Chondrocyte (in vitro differentiated cells): ENCODE measurements at regions not wholly inside any gene's neighbourhood (a gene's known extent, or its start where the extent isn't known, plus 50 kb on each side); places are given as distances from the start of the nearest gene placed in this dataset.

Experiments
- DNase-seq: peaks from one replicate; pipeline ENCODE4 v3.0.0; 2021; ENCODE audit warnings: mixed read lengths, low spot score
- H3K27ac Mint-ChIP-seq: one replicate; pipeline ENCODE4 v1.8.0; 2021; ENCODE audit warnings: mild to moderate bottlenecking, moderate library complexity, mixed read lengths; ENCODE audit not compliant: unreplicated experiment
- H3K27me3 Mint-ChIP-seq: 2 replicates; pipeline ENCODE4 v1.8.0; 2021; ENCODE audit warnings: low read depth, mixed read lengths
- H3K36me3 Mint-ChIP-seq: 2 replicates; pipeline ENCODE4 v1.8.0; 2021; ENCODE audit warnings: low read depth, mixed read lengths
- H3K4me1 Mint-ChIP-seq: 2 replicates; pipeline ENCODE4 v1.8.0; 2021; ENCODE audit warnings: low read depth, mild to moderate bottlenecking, mixed read lengths
- H3K4me3 Mint-ChIP-seq: one replicate; pipeline ENCODE4 v1.8.0; 2021; ENCODE audit warnings: mild to moderate bottlenecking, moderate library complexity, mixed read lengths; ENCODE audit not compliant: unreplicated experiment
- H3K9me3 Mint-ChIP-seq: 2 replicates; pipeline ENCODE4 v1.8.0; 2021; ENCODE audit warnings: low read depth, mixed read lengths
- TF ChIP-seq, protein P1 (sequence below): fragments of 200-600 bp; sonication (generic); IDR thresholded peaks from 2 replicates; pipeline ENCODE4 v1.5.0; 2021; ENCODE audit warnings: antibody characterized with exemption, mild to moderate bottlenecking, moderate library complexity

DNA sequence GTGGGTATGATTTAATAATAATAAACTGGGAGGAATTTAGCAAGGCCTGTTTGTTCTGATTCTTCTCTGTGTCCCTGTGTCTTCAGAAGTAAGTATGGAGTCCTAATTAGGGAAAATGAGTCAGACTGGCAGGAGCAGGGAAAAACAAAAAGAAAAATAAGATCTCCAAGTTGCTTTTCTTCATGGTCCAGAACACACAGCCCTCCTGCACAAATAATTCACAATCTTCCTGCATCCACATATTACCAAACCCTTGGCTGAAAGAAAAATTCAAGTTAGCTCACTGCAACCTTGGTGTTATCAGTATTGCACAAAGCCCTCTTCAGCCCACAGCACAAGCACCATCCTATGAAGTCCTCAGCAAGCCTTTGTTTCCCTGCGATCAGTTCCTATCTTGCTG is 142.0 kb upstream of the LAMA2 start:
- TF ChIP-seq, protein P1, sequence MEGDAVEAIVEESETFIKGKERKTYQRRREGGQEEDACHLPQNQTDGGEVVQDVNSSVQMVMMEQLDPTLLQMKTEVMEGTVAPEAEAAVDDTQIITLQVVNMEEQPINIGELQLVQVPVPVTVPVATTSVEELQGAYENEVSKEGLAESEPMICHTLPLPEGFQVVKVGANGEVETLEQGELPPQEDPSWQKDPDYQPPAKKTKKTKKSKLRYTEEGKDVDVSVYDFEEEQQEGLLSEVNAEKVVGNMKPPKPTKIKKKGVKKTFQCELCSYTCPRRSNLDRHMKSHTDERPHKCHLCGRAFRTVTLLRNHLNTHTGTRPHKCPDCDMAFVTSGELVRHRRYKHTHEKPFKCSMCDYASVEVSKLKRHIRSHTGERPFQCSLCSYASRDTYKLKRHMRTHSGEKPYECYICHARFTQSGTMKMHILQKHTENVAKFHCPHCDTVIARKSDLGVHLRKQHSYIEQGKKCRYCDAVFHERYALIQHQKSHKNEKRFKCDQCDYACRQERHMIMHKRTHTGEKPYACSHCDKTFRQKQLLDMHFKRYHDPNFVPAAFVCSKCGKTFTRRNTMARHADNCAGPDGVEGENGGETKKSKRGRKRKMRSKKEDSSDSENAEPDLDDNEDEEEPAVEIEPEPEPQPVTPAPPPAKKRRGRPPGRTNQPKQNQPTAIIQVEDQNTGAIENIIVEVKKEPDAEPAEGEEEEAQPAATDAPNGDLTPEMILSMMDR, result no peak
- no peaks in the 10 kb centered on the region for H3K4me1 Mint-ChIP-seq
- H3K27ac Mint-ChIP-seq, result no peak overlapping the region
- no peaks in the 10 kb centered on the region for H3K36me3 Mint-ChIP-seq
- H3K4me3 Mint-ChIP-seq, result no peak overlapping the region
- peaks cover 12% of the 10 kb centered on the region for H3K27me3 Mint-ChIP-seq
- DNase-seq, result no peak
- no peaks in the 10 kb centered on the region for H3K9me3 Mint-ChIP-seq

DNA sequence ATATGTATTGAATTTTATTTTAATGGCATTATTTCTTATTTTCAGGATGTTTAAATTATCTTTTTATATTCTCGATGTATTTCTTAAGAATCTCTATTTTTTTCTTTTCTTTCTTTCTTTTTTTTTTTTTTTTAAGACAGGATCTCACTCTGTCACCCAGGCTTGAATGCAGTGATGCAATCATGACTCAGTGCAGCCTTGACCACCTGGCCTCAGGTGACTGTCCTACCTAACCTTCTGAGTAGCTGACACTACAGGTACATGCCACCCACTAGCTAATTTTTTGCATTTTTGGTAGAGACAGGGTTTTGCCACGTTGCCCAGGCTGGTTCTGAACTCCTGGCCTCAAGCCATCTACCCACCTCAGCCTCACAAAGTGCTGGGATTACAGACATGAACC is 143.8 kb upstream of the LAMA2 start:
- TF ChIP-seq, protein P1, result no peak
- Mint-ChIP-seq H3K9me3 (no peaks in the 10 kb centered on the region), H3K4me3 (no peak overlapping the region), H3K27ac (no peak overlapping the region), H3K27me3 (peaks cover 18% of the 10 kb centered on the region), H3K36me3 (no peaks in the 10 kb centered on the region), H3K4me1 (no peaks in the 10 kb centered on the region)
- DNase-seq, result no peak

DNA sequence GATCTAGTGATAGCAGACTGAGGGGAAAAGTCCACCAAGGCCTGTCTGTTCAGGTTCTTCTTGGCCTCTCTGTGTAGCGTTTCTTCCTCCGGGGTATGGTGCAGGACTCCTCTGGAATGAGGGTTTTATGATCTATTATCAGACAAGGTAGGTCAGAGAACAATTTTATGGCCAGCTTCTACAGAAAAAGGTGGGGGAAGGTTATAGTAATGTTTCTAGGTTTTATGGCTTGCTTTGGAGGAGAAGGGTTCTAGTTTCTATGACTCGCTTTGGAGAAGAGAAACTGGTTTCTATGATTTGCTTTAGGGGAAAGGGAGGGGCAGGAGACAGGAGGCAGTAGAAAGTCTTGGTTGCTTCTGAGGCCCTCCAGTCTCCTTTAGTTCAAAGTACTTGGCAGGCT is 144.8 kb upstream of the LAMA2 start:
- peaks cover 18% of the 10 kb centered on the region for H3K27me3 Mint-ChIP-seq
- no peaks in the 10 kb centered on the region for H3K36me3 Mint-ChIP-seq
- no peaks in the 10 kb centered on the region for H3K4me1 Mint-ChIP-seq
- no peak for DNase-seq
- TF ChIP-seq, protein P1, result no peak
- H3K9me3 Mint-ChIP-seq, result no peaks in the 10 kb centered on the region
- H3K4me3 Mint-ChIP-seq, result no peak overlapping the region
- H3K27ac Mint-ChIP-seq, result no peak overlapping the region

DNA sequence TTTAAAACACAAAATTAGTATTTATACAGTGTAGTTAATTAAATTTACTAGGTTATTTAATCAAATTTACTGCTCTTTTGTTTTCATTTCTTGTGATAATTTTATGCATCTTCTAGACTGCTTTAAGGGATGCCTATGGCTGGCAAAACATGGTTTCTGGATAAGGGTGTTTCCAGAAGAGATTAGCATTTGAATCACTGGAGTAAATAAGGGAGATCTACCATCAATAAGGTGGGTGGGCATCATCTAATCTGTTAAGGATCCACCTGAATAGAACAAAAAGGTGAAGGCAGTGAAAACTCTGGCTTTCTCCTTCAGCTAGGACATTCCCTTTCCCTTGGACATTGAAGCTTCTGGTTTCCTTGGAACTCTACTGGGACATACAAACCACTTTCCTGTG is 146.2 kb upstream of the LAMA2 start:
- Mint-ChIP-seq H3K36me3 (no peaks in the 10 kb centered on the region), H3K27me3 (peaks cover 20% of the 10 kb centered on the region), H3K27ac (no peak overlapping the region), H3K9me3 (no peaks in the 10 kb centered on the region), H3K4me3 (no peak overlapping the region), H3K4me1 (no peaks in the 10 kb centered on the region)
- no peak for DNase-seq
- TF ChIP-seq, protein P1, result no peak

DNA sequence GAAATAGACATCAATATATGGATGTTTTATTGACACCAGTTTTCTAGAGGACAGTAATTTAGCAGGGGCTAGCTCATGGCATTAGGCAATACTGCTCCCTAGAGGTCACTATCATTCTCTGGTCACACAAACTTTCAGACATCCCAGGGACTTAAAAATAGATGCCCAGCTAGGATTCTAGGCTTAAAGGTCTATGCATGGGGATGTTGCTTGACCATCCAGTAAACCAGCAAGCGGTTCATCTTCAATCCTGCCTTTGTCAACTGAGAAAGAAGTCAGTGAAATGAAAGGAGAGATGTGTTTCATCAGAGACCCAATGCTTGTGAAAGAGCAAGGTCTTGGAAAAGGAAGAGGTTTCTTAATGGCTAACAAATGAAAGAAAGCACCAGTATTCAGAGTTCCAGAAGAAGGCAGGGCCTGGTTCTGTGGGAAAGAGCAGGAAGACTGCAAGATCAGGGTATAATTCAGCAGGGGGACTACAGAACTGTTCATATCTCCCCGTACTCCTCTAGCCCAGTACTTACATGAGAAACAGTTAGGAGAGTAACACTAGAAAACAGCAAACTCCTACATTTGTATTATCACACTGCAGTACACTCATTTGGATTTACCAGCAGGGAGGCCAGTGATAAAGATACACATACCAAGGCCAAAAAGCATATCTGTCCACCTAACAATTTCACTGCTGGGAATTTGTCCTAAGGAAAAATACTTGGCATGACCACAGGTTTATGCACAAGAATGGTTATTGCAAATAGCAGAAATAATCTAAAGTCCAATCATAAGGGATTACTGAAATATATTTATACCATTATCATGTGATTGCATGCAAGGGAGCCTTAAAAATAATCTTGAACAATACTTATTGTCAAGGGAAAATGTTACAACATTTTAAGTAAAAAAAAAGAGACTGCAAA is 151.4 kb upstream of the LAMA2 start:
- no peak for DNase-seq
- H3K27me3 Mint-ChIP-seq, result peaks cover 12% of the 10 kb centered on the region
- H3K27ac Mint-ChIP-seq, result no peak overlapping the region

More for the DNA sequence above, 151.4 kb upstream of the LAMA2 start:
- Mint-ChIP-seq H3K4me1 (no peaks in the 10 kb centered on the region), H3K4me3 (no peak overlapping the region), H3K36me3 (no peaks in the 10 kb centered on the region), H3K9me3 (peaks cover 5% of the 10 kb centered on the region)
- TF ChIP-seq, protein P1, result peak; percentile 92
